WTC11 (cell line): ENCODE measurements at regions not wholly inside any gene's neighbourhood (a gene's known extent, or its start where the extent isn't known, plus 50 kb on each side); places are given as distances from the start of the nearest gene placed in this dataset.

Experiments
- CREM ChIP-seq: sonication (generic); formaldehyde crosslinking; IDR thresholded peaks from 2 replicates; pipeline ENCODE4 v1.8.1; 2022; ENCODE audit warnings: mild to moderate bottlenecking, missing genetic modification reagents, moderate library complexity
- ESRRA ChIP-seq: sonication (generic); formaldehyde crosslinking; IDR thresholded peaks from 2 replicates; pipeline ENCODE4 v1.8.1; 2022; ENCODE audit warnings: mild to moderate bottlenecking, missing genetic modification reagents, borderline replicate concordance
- FOXJ3 ChIP-seq: sonication (generic); formaldehyde crosslinking; IDR thresholded peaks from 2 replicates; pipeline ENCODE4 v1.9.0; 2021; ENCODE audit warnings: missing genetic modification reagents, mild to moderate bottlenecking, borderline replicate concordance
- MXD4 ChIP-seq: fragments of 250-450 bp; sonication (Bioruptor Pico); IDR thresholded peaks from 2 replicates; pipeline ENCODE4 v1.8.0; 2021; ENCODE audit warnings: mild to moderate bottlenecking, moderate library complexity, borderline replicate concordance
- NR1H2 ChIP-seq: sonication (generic); formaldehyde crosslinking; IDR thresholded peaks from 2 replicates; pipeline ENCODE4 v1.9.0; 2021; ENCODE audit warnings: mild to moderate bottlenecking, moderate library complexity, missing genetic modification reagents
- SMAD3 ChIP-seq: sonication (generic); formaldehyde crosslinking; IDR thresholded peaks from 2 replicates; pipeline ENCODE4 v1.8.0; 2022; ENCODE audit warnings: missing genetic modification reagents, mild to moderate bottlenecking, borderline replicate concordance
- TF ChIP-seq, protein P1 (sequence below): sonication (generic); formaldehyde crosslinking; IDR thresholded peaks from 2 replicates; pipeline ENCODE4 v1.8.0; 2022; ENCODE audit warnings: mild to moderate bottlenecking, missing genetic modification reagents
- TF ChIP-seq, protein P2 (sequence below): fragments of 200-600 bp; IDR thresholded peaks from 2 replicates; pipeline ENCODE4 v1.8.0; 2022; ENCODE audit warnings: antibody characterized with exemption

DNA sequence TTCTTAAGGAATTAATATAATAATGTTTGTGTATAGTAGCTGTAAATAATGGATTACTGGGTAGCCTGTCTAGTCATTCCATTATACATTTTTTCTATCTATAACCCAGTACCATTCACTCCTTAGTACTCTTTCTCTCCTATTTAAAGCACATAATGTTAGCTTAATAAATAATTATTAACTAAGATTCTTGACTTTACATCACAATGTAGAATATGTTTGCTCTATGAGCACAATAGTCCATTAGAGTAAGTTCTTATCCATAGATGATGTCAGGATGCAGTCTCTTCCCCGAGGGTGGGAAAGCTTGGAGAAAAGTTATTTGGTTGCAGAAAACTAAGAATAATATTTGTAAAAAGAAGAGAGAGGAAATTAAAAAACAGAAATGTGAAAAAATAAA, 226.4 kb upstream of the EYS start:
- TF ChIP-seq NR1H2 (CRISPR knock-in tag) (no peak), FOXJ3 (CRISPR knock-in tag) (no peak), MXD4 (CRISPR knock-in tag) (no peak), ESRRA (no peak), SMAD3 (CRISPR knock-in tag) (no peak), CREM (CRISPR knock-in tag) (no peak)
- TF ChIP-seq, protein P1, sequence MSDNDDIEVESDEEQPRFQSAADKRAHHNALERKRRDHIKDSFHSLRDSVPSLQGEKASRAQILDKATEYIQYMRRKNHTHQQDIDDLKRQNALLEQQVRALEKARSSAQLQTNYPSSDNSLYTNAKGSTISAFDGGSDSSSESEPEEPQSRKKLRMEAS (CRISPR knock-in tag): no peak
- TF ChIP-seq, protein P2, sequence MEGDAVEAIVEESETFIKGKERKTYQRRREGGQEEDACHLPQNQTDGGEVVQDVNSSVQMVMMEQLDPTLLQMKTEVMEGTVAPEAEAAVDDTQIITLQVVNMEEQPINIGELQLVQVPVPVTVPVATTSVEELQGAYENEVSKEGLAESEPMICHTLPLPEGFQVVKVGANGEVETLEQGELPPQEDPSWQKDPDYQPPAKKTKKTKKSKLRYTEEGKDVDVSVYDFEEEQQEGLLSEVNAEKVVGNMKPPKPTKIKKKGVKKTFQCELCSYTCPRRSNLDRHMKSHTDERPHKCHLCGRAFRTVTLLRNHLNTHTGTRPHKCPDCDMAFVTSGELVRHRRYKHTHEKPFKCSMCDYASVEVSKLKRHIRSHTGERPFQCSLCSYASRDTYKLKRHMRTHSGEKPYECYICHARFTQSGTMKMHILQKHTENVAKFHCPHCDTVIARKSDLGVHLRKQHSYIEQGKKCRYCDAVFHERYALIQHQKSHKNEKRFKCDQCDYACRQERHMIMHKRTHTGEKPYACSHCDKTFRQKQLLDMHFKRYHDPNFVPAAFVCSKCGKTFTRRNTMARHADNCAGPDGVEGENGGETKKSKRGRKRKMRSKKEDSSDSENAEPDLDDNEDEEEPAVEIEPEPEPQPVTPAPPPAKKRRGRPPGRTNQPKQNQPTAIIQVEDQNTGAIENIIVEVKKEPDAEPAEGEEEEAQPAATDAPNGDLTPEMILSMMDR: no peak
